WERI-Rb-1 (cell line): ENCODE measurements at regions not wholly inside any gene's neighbourhood (a gene's known extent, or its start where the extent isn't known, plus 50 kb on each side); places are given as distances from the start of the nearest gene placed in this dataset.

ENCODE experiments used
- DNase-seq: peaks from one replicate; pipeline ENCODE4 v3.0.0-alpha.2; 2020
- H3K27ac ChIP-seq: fragments of 250-450 bp; sonication (Bioruptor Pico); 2 replicates; pipeline ENCODE4 v1.5.1; 2020; ENCODE audit warnings: mild to moderate bottlenecking, moderate library complexity
- H3K27me3 ChIP-seq: fragments of 250-450 bp; sonication (Bioruptor Pico); 2 replicates; pipeline ENCODE4 v1.5.1; 2021; ENCODE audit warnings: mild to moderate bottlenecking, low read depth, moderate library complexity; ENCODE audit not compliant: insufficient read depth, severe bottlenecking
- H3K36me3 ChIP-seq: fragments of 250-450 bp; sonication (Bioruptor Pico); 2 replicates; pipeline ENCODE4 v1.5.1; 2020; ENCODE audit warnings: mild to moderate bottlenecking, moderate library complexity
- H3K4me3 ChIP-seq: 2 replicates; pipeline ENCODE4 v1.5.1; 2011; ENCODE audit warnings: low read depth, mild to moderate bottlenecking, control low read depth, low read length
- H3K9me3 ChIP-seq: fragments of 250-450 bp; sonication (Bioruptor Pico); 2 replicates; pipeline ENCODE4 v1.5.1; 2021; ENCODE audit warnings: mild to moderate bottlenecking, moderate library complexity; ENCODE audit not compliant: severe bottlenecking
- CTCF ChIP-seq: IDR thresholded peaks from 2 replicates; pipeline ENCODE4 v1.5.1; 2011; ENCODE audit warnings: low read depth, mild to moderate bottlenecking, control low read depth, inconsistent platforms, low read length

DNA sequence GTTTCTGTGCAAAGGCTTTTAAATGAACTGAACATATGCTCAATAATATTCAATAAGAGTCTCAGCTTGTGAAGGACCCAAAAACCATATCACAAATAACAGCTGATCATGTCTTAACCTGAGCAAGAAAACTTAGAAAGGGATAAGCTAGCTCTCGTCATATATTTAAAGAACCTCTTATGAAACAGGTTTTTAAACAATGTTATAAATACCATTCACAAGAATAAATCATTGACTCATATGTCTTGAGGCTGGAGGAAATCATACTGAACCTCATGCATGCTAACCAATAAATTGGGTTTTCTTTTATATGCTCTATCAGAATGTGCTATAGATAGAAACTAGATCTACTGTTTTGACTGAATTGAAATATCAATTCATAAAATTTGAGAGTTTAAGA is 426.9 kb downstream of the NOVA1 start:
- Histone ChIP-seq H3K27me3 (peaks cover 12% of the 10 kb centered on the region), H3K27ac (no peak overlapping the region)
- no peak for TF ChIP-seq CTCF

GRCh38 chr14:26163761-26164160 is 434.1 kb downstream of the NOVA1 start:
- peak; percentile 61 for DNase-seq
- Histone ChIP-seq H3K4me3 (no peak overlapping the region), H3K27ac (no peak overlapping the region), H3K27me3 (peaks cover 7% of the 10 kb centered on the region), H3K36me3 (no peaks in the 10 kb centered on the region), H3K9me3 (no peaks in the 10 kb centered on the region)
- TF ChIP-seq CTCF: peak; percentile 54

More for the DNA sequence above, 426.9 kb downstream of the NOVA1 start:
- Histone ChIP-seq H3K9me3 (no peaks in the 10 kb centered on the region), H3K36me3 (no peaks in the 10 kb centered on the region), H3K4me3 (no peak overlapping the region)
- DNase-seq: no peak

- no peak for DNase-seq
Observed at GRCh38 chr14:26157517-26157916, 440.3 kb downstream of the NOVA1 start.

GRCh38 chr14:26143057-26143456 is 454.8 kb downstream of the NOVA1 start:
- Histone ChIP-seq H3K36me3 (no peaks in the 10 kb centered on the region), H3K4me3 (no peak overlapping the region), H3K27me3 (peaks cover 5% of the 10 kb centered on the region), H3K9me3 (no peaks in the 10 kb centered on the region), H3K27ac (no peak overlapping the region)
- TF ChIP-seq CTCF: no peak
- no peak for DNase-seq

More at GRCh38 chr14:26157517-26157916, 440.3 kb downstream of the NOVA1 start:
- no peak for TF ChIP-seq CTCF
- Histone ChIP-seq H3K4me3 (no peak overlapping the region), H3K27me3 (peaks cover 15% of the 10 kb centered on the region), H3K27ac (no peak overlapping the region), H3K36me3 (no peaks in the 10 kb centered on the region), H3K9me3 (no peaks in the 10 kb centered on the region)

- Histone ChIP-seq H3K36me3 (no peaks in the 10 kb centered on the region), H3K27ac (no peak overlapping the region), H3K27me3 (no peaks in the 10 kb centered on the region), H3K4me3 (no peak overlapping the region), H3K9me3 (no peaks in the 10 kb centered on the region)
- no peak for DNase-seq
- no peak for TF ChIP-seq CTCF
Observed at GRCh38 chr14:26138764-26139445, 458.9 kb downstream of the NOVA1 start.

GRCh38 chr14:26137161-26137560 is 460.7 kb downstream of the NOVA1 start:
- Histone ChIP-seq H3K27me3 (no peaks in the 10 kb centered on the region), H3K27ac (no peak overlapping the region), H3K4me3 (no peak overlapping the region), H3K9me3 (no peaks in the 10 kb centered on the region), H3K36me3 (no peaks in the 10 kb centered on the region)
- DNase-seq: peak; percentile 9
- TF ChIP-seq CTCF: peak; percentile 17; the same call in 1 of the 2 replicates
